GM20431 (cell line): ENCODE measurements at regions not wholly inside any gene's neighbourhood (a gene's known extent, or its start where the extent isn't known, plus 50 kb on each side); places are given as distances from the start of the nearest gene placed in this dataset.

Experiments used
- in situ Hi-C: fragments of 300-500 bp; cut with MseI, MboI; formaldehyde crosslinking; loops from one replicate; pipeline ENCODE4 v1.15.0; 2020; ENCODE audit warnings: low sequenced_read_pairs; ENCODE audit not compliant: unreplicated experiment

GRCh38 chr20:48201188-48201587 is 415.9 kb upstream of the SULF2 start:
- in situ Hi-C loops = no loop called here

- in situ Hi-C loops = no loop called here
Measured at GRCh38 chr20:48198929-48199451, 413.7 kb upstream of the SULF2 start.

- in situ Hi-C loops = no loop called here
Measured at GRCh38 chr20:48197066-48197465, 411.8 kb upstream of the SULF2 start.

- in situ Hi-C loops = no loop called here
Measured at GRCh38 chr20:48196486-48196885, 411.2 kb upstream of the SULF2 start.

GRCh38 chr20:48196001-48196400 is 410.7 kb upstream of the SULF2 start:
- in situ Hi-C loops = no loop called here

- in situ Hi-C loops = no loop called here
Measured at GRCh38 chr20:48195121-48195870, 410.0 kb upstream of the SULF2 start.

GRCh38 chr20:48194583-48194982 is 409.3 kb upstream of the SULF2 start:
- in situ Hi-C loops = no loop called here

GRCh38 chr20:48193627-48194425 is 408.5 kb upstream of the SULF2 start:
- in situ Hi-C loops = no loop called here

GRCh38 chr20:48192109-48192508 is 406.8 kb upstream of the SULF2 start:
- in situ Hi-C loops = no loop called here

- in situ Hi-C loops = no loop called here
Measured at GRCh38 chr20:48191200-48191599, 405.9 kb upstream of the SULF2 start.

GRCh38 chr20:48190757-48191156 is 405.5 kb upstream of the SULF2 start:
- in situ Hi-C loops = no loop called here

- in situ Hi-C loops = no loop called here
Measured at GRCh38 chr20:48189181-48189580, 403.9 kb upstream of the SULF2 start.

- in situ Hi-C loops = no loop called here
Measured at GRCh38 chr20:48187851-48188250, 402.6 kb upstream of the SULF2 start.

GRCh38 chr20:48186915-48187314 is 401.6 kb upstream of the SULF2 start:
- in situ Hi-C loops = no loop called here

GRCh38 chr20:48186447-48186846 is 401.2 kb upstream of the SULF2 start:
- in situ Hi-C loops = no loop called here

GRCh38 chr20:48184229-48184628 is 398.9 kb upstream of the SULF2 start:
- in situ Hi-C loops = no loop called here

GRCh38 chr20:48181261-48181935 is 396.1 kb upstream of the SULF2 start:
- in situ Hi-C loops = no loop called here

- in situ Hi-C loops = no loop called here
Measured at GRCh38 chr20:48180618-48181017, 395.3 kb upstream of the SULF2 start.

- in situ Hi-C loops = no loop called here
Measured at GRCh38 chr20:48180024-48180423, 394.7 kb upstream of the SULF2 start.

GRCh38 chr20:48178633-48179032 is 393.4 kb upstream of the SULF2 start:
- in situ Hi-C loops = no loop called here

GRCh38 chr20:48177058-48177457 is 391.8 kb upstream of the SULF2 start:
- in situ Hi-C loops = no loop called here
